HG03354 (cell line): ENCODE measurements at regions not wholly inside any gene's neighbourhood (a gene's known extent, or its start where the extent isn't known, plus 50 kb on each side); places are given as distances from the start of the nearest gene placed in this dataset.

Experiments
- ATAC-seq: cut with Tn5 transposase; IDR thresholded peaks from one replicate; pipeline ENCODE4 v1.9.1; 2021; ENCODE audit warnings: mild to moderate bottlenecking; ENCODE audit not compliant: unreplicated experiment, poor library complexity, severe bottlenecking

- no peak for ATAC-seq
Observed at GRCh38 chr13:111511219-111511732, 190.8 kb downstream of the TEX29 start.

- no peak for ATAC-seq
Observed at GRCh38 chr13:111511805-111512504, 191.5 kb downstream of the TEX29 start.

DNA sequence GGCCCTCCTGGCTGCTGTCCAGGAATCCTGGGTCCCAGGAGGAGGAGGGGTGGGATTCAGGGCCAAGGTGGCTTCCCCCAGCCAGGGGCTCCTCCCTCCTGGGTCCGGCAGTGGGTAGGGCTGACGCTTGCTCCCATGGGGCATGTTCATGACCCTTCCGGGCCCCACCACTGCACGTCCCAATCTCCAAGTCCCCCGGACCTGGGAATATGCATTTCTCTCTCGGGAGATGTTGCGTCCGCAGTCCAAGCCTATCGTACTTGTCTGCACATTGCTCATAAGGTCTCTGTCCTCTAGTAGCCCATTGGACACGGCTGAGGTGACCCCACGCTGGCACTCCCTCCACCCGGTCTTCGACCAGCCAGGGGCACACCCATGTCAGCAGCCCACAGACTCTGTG is 192.3 kb downstream of the TEX29 start:
- no peak for ATAC-seq

DNA sequence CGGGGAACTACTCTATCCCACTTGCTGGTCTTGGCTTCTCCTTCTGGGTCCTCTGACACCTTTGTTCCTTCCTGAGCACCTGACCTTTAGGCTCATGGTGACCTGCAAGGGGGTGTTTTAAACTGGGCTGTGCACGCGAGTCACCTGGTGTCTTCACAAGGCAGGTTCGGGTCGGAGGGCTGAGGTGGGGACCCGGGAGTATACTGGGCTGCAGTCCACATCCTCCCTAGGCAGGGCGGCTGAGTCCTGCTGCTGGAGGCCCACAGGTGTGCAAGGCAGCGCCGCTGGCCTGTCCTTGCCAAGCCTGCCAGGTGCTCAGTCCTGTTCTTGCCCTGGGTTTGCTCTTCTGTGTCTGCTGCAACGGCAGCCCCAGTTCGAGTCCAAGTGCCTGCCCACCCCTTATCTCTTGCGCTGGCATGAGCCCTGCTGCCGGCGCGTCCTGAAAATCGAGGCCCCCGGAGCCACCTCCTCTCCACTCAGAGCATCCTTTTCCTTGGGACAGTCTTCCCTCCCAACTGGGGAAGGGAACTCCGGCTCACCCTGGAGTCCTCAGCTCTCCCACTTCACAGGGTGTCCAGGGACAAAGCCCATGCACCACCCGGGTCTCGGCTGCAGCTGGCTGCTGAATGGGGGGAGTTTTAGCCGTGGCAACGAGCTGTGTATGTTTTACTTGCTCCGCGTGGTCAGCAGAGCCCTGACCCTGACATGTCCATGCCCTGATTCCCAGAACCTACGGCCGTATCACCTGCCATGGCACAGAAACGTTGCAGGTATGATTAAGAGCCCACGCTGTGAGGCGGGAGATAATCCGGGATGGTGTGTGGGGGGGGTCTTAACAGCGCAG is 193.5 kb downstream of the TEX29 start:
- ATAC-seq = no peak

DNA sequence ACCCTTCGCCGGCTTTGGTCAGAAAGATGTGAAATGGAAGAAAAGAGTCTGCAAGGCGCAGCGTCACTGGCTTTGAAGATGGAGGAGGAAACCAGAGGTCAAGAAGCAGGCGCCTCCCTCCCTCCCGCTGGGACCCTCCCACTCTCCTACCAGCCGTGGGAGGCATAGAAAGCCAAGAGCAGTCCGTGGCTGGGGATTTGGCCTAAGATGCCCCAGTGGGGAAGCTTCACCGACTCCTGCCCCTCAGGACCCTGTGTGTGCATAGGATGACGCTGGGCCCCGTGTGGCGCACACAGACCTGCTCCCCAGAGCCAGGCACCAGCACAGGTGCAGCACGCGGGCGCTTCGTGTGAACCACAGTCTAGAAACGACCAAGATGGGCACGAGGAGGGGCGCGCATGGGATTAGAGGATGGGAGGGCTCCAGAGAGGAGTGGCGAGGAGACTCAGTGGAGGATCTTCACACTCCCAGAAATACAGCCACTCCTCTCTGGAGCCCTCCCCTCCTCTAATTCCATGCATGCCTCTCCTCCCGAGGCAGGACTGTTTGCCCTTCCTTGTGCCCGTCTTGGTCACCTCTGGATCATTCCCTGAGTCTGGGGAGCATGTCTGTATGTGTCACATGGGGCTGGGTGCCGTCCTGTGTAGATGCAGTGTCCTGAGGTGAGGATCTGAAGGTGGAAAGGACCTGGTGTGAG is 194.3 kb downstream of the TEX29 start:
- no peak for ATAC-seq

- ATAC-seq = no peak
Observed at GRCh38 chr13:111515307-111515617, 194.8 kb downstream of the TEX29 start.

DNA sequence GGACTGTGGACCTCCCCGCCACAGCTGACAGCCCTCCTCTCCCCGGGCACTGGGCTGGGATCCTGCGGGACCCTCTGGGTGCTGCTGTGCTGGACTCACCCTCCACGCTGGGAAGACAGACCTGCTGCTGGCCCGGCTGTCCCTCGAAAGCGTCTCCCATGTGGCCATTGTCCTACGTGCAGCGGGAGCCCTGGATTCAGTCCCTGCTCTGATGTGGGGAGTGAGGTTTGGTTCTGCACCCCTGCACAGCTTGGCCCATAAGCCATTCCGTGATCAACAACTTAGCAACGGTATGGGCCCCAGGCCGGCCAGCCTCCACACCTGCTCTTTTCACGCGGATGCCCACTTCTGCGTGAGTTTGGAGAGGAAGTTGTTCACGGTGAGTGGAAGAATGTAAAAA is 195.2 kb downstream of the TEX29 start:
- ATAC-seq = no peak

DNA sequence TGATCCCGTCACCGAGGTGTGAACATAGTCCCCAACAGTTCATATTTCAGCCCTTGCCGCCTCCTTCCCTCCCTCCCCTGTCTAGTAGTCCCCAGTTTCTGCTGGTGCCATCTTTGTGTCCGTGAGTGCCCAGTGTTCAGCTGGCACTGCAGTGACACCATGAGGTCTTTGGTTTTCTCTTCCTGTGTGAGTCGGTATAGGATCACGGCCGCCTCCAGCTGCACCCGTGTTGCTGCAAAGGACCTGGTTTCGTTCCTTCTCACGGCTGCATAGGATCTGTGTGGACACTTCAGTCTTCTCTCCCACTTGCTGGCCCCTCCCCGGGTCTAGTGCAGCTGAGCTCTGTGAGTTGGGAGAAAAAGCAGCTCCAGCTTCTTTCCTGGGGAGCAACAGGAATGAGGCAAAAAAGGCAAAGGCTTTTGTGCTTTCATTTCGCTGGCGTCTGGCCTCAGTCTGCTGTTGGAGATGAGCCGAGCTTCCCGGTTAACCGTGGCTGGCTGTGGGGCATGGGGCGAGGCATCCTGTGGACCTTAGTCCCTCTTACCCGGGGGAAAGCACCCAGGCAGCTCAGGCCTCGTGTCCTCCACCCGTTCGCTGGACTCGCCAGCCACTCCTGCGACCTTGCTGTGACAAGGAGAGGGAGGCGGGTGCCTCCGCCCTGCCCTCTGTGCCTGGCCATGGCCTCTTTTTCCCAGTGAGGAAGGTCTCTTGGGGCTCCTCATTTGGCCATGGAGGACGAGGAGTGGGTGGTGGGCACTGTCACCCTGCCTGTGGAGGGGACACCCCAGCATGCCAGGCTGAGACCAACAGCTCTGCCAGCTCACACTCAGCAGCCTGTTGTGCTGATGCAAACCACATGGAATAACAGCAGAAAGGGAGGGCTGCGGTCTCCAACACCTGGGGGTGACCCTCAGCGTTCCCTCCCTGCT is 196.5 kb downstream of the TEX29 start:
- ATAC-seq = no peak

DNA sequence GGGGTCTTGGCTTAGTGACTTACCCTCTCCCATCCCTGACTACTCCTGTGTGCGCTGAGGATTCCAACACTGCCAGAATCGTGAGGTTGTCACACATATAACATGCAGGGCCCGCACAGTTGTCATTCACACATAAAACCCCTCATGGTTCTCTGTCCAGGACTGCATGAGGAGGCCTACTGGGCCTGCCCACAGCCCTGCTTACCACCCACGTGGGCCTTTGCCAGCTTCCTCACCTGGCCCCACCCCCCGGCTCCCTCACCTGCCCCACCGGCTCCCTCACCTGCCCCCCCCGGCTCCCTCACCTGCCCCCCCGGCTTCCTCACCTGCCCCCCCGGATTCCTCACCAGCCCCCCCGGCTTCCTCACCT is 197.2 kb downstream of the TEX29 start:
- ATAC-seq = no peak

DNA sequence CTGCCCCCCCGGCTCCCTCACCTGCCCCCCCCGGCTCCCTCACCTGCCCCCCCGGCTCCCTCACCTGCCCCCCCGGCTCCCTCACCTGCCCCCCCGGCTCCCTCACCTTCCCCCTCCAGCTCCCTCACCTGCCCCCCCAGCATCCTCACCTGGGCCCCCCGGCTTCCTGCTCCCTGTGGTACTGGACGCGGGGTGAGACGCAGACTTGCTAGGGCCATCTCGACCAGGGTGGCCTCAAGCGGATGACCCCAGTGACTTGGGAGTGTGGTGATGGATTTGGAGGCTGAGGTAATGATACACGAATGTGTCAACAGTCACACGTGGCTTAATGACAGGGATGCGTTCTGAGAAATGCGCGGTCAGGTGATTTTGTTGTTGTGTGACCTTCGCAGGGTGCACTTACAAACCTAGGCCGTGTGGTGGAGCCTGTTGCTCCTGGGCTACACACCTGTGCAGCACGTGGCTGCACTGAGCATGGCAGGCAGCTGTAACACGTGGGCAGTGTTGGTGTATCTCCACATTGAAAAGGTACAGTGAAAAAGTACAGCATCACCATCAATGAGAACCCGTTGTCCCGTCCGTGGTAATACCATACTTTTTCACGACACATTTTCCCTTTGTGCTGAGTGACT is 197.8 kb downstream of the TEX29 start:
- no peak for ATAC-seq

DNA sequence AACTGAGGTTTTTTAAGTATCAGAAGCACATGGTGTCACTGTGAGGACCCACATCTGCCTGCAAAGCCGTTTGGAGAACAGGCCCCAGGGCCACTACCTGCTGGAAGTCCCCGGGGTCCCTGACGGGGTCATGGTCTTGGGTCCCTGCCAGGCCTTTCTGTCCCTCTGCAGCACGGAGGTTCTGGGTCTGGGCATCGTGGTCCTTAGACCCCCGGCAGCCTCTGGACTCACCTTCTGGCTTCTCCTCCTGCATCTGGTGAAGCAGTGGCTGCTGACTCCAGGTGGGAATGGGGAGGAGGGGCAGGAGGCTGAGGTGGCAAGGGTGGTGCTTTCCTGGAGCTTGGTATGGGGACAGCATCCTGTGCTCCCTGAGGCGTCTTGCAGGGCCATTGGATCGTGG is 198.6 kb downstream of the TEX29 start:
- no peak for ATAC-seq

DNA sequence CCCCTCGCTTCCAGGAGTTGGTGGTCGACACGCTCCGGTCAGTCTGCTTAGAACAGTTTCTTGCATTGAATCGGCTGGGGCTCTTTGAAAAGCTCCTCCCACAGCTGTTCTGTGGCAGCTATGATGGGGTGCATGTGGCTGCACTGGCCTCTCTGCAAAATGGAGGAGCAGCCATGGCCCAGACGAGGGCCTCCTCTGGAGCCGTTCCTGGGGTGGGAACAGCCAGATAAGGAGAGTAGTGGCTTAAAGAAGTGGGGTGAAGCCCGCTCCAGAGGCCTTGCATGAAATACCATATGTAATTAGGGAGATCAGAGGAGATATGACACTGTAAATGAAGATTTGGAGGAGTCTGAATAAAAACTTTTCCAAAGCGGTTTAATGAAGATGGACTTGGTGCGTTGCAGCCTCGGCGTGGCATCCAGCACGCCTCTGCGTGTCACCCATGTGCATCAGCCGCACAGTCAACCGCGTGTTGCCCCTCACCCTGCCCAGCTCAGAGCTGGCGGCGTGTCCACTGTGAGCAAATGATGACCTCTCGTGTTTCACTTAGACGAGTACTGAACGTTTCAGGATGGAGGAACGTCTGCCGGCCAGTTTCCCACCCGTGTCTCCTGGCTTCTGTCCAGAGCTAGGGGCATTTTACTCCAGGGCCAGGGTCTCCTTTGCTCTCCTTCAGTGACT is 199.2 kb downstream of the TEX29 start:
- no peak for ATAC-seq

DNA sequence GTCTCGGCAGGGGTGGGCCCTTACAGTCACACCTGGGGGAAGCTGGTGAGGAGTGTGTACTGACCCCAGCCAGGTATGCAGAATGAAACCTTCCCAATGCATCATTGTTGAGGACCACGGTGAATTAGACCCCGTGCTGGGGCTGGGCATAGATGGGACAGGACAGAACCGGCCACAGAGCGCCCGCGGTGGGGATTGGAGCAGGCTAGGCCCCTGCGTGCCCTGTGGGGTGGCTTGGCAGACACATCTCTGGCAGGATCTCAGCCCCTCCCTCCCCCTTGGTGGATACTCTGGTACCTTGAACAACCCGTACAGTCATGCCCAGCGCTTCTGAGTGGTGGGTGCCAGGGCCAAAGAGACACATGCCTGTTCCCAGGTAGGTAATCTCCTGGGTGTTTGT is 200.6 kb downstream of the TEX29 start:
- ATAC-seq = no peak

DNA sequence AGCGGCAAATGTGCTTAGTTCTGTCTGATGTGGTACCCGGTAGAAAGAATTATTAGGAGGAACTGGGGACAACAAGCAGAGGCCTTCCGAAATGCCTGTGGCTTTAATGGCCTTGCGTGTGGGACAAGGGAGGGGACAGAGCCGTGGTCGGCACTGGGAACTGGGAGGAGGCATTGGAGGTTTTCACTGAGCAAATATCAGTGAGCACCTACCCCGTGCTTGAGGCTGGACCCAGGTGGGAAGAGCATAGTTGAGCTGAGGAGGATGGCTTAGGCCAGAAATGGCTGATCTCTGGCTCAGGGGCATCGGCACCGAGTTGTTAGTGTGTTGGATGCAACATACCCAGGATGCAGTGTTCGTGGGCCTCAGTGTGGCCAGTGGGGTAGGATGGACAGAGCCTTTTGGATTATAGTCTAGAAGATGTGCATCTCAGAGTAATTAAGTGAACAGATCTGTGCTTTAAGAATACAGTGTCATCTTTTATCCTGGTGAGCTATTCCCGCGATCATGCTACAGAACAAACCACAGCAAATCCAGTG is 201.3 kb downstream of the TEX29 start:
- ATAC-seq = no peak

DNA sequence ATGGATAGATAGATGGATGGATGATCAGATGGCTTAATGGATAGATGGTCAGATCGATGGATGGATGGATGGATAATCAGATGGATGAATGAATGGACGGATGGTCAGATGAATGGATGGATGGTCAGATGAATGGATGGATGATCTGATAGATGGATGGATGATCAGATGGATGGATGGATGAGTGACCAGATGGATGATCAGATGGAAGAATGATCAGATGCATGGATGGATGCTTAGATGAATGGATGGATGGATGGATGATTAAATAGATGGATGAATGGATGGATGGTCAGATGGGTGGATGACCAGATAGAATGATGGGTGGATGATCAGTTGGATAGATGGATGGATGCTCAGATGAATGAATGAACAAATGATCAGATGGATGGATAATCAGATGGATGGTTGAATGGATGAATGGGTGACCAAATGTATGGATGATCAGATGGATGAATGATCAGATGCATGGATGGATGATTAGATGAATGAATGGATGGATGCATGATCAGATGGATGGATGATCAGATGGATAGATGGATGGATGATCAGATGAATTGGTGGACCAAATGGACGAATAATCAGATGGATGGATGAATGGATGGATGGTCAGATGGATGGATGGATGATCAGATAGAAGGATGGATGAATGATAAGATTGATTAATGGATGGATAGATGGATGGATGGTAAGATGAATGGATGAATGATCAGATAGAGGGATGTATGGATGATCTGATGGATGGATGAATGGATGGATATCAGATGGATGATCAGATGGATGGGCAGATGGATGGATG is 205.1 kb downstream of the TEX29 start:
- ATAC-seq = no peak

DNA sequence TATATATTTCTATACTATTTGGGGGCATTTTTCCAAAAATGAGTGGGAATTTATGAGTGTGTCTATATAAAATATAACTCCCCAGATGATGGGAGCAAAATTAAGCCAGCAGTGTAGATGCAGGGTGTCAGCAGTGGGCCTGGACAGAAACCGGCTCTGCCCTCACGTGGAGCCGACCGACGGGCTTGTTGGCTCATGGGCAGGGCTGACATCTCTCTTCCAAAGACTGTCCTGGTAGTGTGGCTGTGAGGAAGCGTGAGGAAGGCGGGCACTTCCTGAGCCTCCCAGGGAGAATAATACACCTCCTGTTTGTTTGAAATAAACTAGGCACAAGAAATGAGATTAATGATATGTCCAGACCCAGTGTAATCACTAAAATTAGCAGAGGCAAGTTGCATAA is 206.5 kb downstream of the TEX29 start:
- no peak for ATAC-seq

DNA sequence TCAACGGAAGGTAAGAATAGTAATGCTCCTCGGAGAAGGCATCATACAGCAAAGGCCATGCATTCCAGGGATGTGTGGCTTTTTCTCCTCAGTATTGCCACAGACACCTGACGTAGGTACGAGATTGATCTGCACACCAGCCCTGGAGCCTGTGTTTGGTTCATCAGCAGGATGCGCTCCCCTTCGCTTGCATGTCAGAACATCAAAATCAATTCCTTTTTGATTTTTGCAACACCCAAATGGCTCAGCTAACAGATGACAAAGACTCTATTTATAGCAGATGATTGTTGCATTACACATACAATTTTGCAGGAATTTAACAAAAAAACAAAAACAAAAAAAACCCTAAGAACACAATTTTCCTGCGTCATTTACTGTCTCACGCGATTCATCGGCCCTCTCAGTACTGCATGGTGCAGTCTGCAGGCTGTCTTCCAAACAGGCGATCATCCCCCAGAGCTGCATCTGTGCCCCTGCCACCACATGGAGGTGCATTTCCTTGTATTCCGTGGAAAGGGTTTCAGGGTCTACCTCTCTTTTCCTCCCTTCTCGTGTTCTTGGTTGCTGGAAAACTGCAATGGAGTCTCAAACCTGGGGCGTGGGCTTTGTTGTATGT is 207.3 kb downstream of the TEX29 start:
- ATAC-seq = no peak
